HG02642 (cell line): ENCODE measurements at regions not wholly inside any gene's neighbourhood (a gene's known extent, or its start where the extent isn't known, plus 50 kb on each side); places are given as distances from the start of the nearest gene placed in this dataset.
"Not testable (repeated sequence)": the region's sequence is repeated elsewhere in the genome, so short reads cannot be mapped to it uniquely, and the experiment has no call there.

Source experiments
- ATAC-seq: cut with Tn5 transposase; IDR thresholded peaks from one replicate; pipeline ENCODE4 v1.9.1; 2021; ENCODE audit warnings: mild to moderate bottlenecking; ENCODE audit not compliant: unreplicated experiment, poor library complexity

- not testable (repeated sequence) for ATAC-seq
Observed at GRCh38 chr1:120609015-120609573, 114.7 kb upstream of the NBPF26 start.

GRCh38 chr1:120609834-120610233, 113.9 kb upstream of the NBPF26 start:
- not testable (repeated sequence) for ATAC-seq

- not testable (repeated sequence) for ATAC-seq
Observed at GRCh38 chr1:120614931-120615639, 108.7 kb upstream of the NBPF26 start.

- ATAC-seq = not testable (repeated sequence)
Observed at GRCh38 chr1:120617493-120617892, 106.3 kb upstream of the NBPF26 start.

DNA sequence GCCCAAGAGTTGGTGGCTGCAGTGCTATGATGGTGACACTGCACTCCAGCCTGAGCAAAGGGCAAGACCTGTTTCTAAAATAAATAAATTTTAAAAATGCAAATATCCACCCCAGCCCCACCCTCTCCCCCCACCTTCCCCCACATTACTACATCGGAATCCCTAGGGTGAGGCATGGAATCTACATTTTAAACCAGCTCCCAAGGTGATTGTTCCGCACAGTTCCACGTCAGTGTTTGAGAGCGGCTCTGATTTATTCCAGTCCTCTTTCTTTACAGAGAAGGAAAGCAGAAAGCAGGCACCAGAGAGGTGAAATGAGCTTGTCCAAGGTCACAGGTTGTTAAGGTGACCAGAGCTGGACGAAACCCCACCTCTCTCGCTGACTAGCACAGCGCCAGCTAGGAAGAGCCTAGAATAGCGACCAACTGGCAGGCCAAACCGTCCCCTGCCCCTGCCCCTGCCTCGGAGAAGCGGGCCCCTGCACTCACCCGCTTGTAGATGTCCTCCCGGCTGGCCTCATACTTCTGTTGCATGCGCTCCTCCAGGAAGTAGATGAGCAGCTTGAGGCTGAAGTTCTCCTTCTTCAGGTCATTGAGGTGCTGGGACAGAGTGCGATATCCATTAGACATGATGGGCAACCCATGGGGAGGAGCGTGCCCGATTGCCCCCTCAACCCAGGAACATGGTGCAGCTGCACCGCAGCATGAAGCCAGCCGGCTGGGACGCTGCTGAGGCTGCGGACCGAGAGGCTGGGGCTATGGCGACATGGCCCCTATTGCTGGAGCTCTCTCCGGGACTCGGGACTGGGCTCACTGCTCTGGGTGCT, 103.7 kb upstream of the NBPF26 start:
- ATAC-seq = not testable (repeated sequence)

DNA sequence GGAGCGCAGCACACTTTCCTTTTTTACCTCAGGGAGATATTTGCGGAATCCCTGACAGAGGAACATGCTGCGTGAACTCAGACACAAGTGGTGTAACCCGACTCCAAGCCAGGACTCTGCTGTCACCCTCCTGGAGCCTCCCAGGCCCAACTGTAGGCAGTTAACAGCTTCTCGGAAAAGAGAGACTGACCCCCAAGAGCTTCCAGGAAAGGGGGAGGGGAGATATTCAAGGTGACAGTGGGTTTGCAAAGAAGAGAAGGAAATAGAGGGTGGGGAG, 103.1 kb upstream of the NBPF26 start:
- not testable (repeated sequence) for ATAC-seq

DNA sequence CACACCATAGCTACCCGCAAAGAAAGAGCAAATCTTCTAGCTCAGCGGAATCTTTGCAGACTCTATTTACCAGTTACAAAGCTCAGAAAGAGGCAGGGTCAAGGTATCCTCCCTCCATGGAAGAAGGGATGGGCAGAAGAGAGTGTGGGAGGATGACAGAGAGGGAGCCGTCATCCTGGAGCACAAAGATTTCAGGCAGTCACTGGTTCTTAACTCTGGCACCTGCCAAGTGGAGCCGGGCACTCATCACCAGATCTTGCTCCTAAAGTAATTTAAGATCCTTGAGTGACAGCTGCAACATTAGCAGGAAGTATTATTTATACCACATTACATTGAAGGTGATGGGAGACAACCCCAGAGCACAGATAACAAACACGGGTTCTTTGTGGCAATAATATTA, 102.5 kb upstream of the NBPF26 start:
- ATAC-seq = not testable (repeated sequence)

DNA sequence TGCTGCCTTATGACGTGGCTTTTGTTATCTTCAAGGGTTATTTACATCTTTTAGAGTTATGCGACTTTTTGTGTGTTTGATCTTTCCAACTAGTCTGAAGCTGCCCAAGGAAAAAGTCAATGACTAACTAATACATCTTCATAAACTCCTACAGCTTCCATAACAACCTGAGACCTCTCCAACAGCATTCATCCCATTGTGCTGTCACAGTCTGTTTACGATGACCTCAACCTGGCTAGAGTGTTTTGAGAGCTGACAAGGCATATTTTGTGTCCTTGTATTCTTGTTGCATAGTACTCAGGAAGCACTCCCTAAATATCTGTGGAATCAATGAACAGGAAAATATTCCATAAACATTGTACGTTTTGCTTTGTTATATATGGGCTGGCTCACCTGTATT, 100.2 kb upstream of the NBPF26 start:
- ATAC-seq = not testable (repeated sequence)

- ATAC-seq = not testable (repeated sequence)
Observed at GRCh38 chr1:120624565-120625064, 99.1 kb upstream of the NBPF26 start.

GRCh38 chr1:120629832-120630455, 93.8 kb upstream of the NBPF26 start:
- ATAC-seq = not testable (repeated sequence)

- ATAC-seq = not testable (repeated sequence)
Observed at GRCh38 chr1:120634816-120635806, 88.6 kb upstream of the NBPF26 start.

DNA sequence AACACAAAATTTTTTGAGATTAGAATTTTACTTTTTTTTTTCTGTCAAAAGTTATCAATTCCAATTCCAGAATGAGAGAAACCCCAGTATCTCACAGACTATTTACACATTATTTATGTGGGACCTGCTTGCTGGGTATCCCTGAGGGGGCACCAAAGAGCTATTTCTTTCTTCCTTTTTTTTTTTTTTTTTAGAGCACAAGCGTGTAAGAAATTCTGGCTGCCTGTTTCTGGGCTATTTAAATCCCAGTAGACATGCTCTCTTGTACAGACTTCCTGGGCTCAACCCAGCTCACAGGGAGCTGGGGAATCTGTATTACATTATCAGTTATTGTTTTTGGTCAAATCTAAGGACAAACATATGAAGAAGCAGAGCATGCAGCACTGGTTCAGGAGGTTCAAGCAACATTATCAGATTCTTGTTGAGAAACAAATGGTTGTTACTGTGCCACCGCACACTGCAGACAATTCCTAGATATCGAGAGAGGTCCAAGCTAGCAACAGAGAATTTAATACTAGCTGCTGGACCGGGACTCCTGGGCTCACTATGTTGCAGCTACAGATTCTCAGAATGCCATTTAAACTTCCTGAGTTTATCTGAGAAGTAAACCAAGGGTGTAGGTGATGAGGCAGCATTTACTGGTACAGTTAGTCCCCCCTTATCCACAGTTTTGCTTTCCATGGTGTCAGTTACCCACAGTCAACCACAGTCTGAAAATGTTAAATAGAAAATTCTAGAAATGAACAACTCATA, 83.3 kb upstream of the NBPF26 start:
- not testable (repeated sequence) for ATAC-seq

GRCh38 chr1:120641014-120641302, 82.8 kb upstream of the NBPF26 start:
- ATAC-seq = not testable (repeated sequence)

DNA sequence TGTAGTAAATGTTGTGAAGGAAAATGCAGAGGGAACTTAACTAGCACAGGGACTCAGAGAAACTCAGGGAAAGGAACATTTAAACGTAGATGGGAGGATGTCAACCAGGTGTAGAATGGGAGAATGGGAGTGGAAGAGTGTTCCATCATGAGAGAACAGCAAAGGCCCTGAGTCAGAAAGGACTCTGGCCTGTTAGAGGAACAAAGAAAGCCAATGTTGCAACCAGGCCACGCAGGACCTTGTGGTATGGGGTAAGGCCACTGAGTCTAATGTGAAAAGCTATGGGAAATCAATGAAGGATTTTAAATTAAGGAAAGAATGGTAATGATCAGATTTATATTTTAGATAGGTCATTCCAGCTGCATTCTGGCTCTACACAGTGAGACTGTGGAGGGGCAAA, 76.6 kb upstream of the NBPF26 start:
- not testable (repeated sequence) for ATAC-seq

- ATAC-seq = not testable (repeated sequence)
Observed at GRCh38 chr1:120648915-120649623, 74.7 kb upstream of the NBPF26 start.

GRCh38 chr1:120649730-120650129, 74.0 kb upstream of the NBPF26 start:
- not testable (repeated sequence) for ATAC-seq

DNA sequence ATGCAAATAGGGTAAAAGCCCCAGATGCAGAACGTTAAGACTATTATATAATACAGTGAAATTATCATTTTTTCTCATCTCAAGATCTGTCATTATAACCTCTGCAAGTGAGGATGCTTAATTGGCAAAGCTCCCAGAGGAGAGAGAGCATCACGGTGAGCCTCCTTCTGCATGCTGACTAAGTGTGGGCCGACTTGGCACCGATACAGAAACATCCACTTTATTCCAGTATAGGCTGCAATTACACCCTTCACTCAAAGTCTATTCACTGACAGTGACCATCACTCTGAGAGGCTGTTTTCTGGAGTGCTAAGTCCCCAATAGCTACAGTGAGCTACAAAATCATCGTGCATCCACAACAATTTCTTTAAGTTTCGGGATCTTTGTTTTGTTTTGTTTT, 69.6 kb upstream of the NBPF26 start:
- not testable (repeated sequence) for ATAC-seq

DNA sequence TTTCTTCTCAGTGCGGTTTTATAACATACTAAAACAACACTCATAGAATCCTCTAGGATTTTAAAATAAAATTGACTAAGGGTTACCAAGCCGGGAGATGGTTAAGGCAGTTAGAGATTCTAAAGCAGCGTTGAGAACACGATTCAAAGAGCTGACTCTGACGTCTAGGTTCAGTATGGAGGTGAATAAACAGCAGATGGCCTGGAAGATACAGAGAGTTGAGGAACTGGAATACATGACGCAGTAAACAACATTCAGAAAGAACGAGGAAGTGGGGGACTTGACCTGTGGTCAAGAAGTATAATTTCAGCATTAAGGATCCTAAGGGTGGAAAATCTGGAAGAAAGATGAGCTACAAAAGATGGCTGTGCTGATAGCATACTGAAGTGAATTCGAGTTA, 68.4 kb upstream of the NBPF26 start:
- ATAC-seq = not testable (repeated sequence)
